ENCODE measurements at regions not wholly inside any gene's neighbourhood (a gene's known extent, or its start where the extent isn't known, plus 50 kb on each side); places are given as distances from the start of the nearest gene placed in this dataset.
A peak's percentile ranks its signal among the peaks of the same experiment; 100 is the strongest.
"Not testable (repeated sequence)": the region's sequence is repeated elsewhere in the genome, so short reads cannot be mapped to it uniquely, and the experiment has no call there.

DNA sequence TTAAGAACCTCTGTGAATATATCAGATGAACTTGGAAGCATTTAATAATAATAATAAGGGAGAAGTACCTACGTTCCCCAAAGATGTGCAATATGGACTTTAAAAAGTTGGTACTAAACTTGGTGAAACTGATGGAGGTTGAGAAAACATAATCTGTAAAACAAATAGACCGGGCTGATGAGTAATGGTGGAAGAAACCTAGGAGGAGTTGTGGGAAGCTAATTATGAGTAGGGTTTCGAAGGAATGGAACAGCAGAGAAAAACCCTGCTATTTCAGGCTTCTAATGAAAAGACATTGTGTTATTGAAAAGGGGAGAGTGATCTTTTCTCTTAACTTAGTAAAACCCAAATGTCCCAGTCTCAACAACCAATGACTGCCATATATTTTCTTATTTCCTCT lies 229.3 kb downstream of the PCSK1 start:
- DNase-seq (ENCODE audit: low spot score): no peak

GRCh38 chr5:96201503-96201902 lies 231.5 kb downstream of the PCSK1 start:
- no peak for DNase-seq (ENCODE audit: low spot score)

DNA sequence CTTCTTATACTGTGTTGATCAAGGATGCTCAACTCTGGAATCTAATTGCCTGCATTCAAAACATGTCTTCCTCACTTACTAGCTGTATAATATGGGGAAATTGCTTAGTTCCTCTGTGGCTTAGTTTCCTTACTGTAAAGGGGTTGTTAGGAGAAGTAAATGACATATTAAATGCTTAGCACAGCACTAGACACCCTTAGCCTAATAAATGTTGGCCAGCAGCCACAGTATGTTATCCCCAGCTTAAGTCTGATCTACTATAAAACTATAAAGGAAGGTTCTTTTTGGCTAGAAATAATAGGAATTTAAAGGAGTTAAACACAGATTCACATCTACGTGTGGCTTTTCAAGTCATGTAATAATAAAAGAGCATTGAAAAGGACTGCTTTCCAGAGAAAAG lies 232.4 kb downstream of the PCSK1 start:
- no peak for DNase-seq (ENCODE audit: low spot score)

GRCh38 chr5:96199713-96200183 lies 233.3 kb downstream of the PCSK1 start:
- DNase-seq (ENCODE audit: low spot score): no peak

GRCh38 chr5:96198356-96199058 lies 234.5 kb downstream of the PCSK1 start:
- DNase-seq (ENCODE audit: low spot score): no peak

GRCh38 chr5:96197767-96198166 lies 235.3 kb downstream of the PCSK1 start:
- not testable (repeated sequence) for DNase-seq (ENCODE audit: low spot score)

DNA sequence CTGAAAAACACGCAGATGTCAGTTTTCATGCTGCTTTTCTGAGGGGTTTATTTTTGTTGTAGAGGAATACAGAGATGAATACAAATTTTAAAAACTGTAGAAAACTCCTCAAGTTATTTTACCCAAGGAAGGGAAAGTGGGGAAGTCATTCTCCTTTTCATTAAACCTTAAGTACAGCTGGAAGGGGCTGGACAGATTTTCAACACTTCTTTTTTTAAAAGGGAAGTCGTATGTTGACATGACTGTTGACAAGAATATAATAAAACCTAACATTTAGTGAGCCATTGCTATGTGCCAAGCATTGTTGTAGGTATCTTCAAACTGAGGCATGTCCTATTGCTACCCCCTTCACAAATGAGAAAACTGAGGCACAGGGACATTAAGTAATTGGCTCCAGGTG lies 235.7 kb upstream of the ELL2 start:
- no peak for DNase-seq (ENCODE audit: low spot score)

DNA sequence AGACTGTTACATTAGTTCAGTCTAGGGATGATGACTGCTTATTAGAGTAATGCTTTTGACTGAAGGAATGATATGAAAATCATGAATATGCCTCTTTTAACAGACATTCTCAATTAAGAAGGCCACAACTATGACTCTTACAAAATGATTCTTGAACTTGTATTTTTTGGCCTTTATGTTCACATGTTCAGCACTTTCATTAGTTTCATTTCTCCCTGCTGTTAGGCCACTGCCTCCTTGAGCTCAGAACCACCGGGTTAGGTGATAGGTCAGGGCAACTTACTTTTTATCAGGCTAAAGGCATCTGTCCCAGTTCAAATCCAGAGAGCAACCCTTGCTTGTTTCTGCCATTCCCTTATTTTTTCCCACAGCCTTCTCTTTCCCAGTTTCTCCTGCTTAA lies 235.2 kb upstream of the ELL2 start:
- DNase-seq (ENCODE audit: low spot score): no peak

DNA sequence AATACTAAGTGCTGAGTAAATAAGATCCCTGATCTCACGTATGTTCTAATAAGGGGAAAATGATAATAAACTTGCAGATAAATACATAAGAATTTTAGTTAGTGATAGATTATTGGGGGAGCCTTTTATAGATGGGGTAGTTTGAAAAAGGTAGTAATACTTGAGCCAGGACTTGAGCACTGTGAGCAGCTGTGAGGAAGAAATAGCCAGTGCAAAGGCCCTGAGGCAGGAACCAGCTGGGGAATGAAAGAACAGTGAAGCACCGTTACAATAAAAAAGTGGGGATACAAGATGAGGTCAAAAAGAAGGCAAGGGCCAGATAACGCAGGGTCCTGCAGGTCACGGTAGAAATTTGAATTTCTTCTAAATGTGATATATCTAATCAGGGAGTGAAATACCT lies 234.8 kb upstream of the ELL2 start:
- no peak for DNase-seq (ENCODE audit: low spot score)

DNA sequence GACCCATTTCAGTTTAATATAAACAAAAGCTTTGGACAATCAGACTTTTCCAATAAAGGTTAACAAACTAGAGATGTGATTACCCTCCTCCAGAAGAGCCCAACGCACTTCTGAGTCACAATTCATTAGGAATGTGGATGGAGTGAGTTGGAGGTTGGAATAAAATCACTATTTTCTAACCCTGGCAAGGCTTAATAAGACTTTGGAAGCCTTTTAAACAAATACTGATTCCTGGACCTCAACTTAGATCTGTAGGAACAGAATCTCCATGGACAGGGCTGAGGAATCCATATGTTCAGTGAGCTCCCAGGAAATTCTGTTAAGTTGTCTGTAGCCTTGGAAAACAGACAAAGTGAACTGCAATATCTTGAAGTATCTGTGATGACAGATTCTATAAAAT lies 233.5 kb upstream of the ELL2 start:
- DNase-seq (ENCODE audit: low spot score): no peak

DNA sequence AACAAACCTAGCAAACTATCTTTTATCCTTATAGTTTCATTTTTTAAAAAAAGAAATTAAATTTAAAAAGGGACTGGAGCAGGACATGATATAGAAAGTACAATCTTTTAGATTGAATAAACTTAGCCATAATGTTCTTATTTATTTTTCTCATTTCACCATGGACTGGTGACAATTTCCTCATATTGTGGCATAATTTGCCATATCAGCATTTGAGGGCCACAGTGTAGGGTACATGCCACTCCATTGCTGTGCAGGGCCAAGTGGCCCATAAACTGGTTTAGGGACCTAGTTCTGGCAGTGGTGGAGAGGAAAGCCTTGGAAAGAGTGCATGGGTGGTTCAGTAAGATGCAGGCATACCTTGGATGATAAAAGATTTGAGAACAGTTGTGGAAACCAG lies 232.9 kb upstream of the ELL2 start:
- DNase-seq (ENCODE audit: low spot score): no peak

- no peak for DNase-seq (ENCODE audit: low spot score)
Observed at GRCh38 chr5:96193946-96194345, 232.3 kb upstream of the ELL2 start.

- DNase-seq (ENCODE audit: low spot score): no peak
Observed at GRCh38 chr5:96189987-96190386, 228.3 kb upstream of the ELL2 start.

DNA sequence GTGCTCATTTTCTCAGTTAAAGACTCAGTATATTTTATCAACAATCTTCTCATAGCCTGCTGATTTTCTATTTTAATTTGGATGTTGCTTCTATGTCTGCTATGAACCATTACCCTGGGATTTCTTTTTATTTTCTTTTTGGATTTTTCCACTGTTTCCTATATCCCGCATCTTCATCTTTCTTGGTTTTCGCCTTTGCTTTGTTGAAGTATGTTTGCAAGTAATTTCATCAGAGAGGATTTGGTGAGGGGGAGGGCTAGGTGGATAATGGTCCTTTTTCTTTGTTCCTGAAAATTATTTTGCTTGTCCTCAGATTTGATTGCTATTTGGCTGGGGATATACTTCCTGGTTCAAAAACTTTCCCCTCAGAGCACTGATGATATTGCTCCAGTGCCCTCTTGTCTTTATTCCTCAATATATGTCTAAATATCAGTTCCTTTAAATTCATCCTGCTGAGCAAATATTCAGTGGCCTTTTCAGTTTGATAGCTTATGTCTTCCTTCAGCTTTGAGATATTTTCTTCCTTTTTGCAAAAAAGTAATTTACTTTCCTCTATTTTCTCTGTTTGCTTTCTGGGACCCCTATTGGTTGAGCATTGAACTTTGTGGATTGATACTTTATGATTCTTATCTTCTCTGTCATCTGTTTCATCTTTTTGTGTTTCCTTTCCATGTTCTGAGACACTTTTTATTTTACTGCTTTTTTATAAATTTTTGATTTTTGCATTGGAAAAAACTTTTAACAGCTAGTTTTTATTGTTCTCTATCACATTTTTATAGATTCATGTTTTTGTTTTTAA lies 227.6 kb upstream of the ELL2 start:
- DNase-seq (ENCODE audit: low spot score): no peak

DNA sequence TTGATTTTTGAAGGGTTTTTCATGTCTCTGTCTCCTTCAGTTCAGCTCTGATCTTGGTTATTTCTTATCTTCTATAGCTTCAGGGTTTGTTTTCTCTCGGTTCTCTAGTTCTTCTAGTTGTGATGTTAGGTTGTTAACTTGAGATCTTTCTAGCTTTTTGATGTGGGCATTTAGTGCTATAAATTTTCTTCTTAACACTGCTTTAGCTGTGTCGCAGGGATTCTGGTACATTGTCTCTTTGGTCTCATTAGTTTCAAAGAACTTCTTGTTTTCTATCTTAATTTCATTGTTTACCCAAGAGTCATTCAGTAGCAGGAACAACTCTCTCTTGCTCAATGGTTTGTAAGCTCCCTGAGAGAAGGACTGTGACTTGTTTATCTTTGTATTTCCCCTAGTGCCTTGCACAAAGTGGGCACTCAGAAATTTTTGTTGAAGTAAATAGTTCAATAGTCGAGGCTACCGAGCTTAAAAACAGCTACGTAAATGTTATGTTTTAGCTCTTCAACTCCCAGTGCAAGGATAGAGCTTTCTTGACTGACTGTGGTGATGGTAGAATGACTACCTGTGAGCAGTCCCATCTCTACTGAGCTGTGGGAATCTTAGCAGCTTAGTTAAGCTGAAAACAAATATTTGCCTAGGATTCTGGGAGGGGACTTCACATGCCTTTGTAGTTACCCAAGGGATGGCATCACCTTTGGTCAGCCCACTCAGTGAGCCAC lies 225.8 kb upstream of the ELL2 start:
- DNase-seq (ENCODE audit: low spot score): no peak

DNA sequence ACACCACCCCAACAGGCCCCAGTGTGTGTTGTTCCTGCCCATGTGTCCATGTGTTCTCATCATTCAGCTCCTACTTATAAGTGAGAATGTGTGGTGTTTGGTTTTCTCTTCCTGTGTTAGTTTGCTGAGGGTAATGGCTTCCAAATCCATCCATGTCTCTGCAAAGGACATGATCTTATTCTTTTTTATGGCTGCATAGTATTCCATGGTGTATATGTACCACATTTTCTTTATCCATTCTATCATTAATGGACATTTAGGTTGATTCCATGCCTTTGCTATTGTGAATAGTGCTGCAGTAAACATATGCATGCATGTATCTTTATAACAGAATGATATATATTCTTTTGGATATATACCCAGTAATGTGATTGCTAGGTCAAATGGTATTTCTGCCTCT lies 222.9 kb upstream of the ELL2 start:
- DNase-seq (ENCODE audit: low spot score): not testable (repeated sequence)

DNA sequence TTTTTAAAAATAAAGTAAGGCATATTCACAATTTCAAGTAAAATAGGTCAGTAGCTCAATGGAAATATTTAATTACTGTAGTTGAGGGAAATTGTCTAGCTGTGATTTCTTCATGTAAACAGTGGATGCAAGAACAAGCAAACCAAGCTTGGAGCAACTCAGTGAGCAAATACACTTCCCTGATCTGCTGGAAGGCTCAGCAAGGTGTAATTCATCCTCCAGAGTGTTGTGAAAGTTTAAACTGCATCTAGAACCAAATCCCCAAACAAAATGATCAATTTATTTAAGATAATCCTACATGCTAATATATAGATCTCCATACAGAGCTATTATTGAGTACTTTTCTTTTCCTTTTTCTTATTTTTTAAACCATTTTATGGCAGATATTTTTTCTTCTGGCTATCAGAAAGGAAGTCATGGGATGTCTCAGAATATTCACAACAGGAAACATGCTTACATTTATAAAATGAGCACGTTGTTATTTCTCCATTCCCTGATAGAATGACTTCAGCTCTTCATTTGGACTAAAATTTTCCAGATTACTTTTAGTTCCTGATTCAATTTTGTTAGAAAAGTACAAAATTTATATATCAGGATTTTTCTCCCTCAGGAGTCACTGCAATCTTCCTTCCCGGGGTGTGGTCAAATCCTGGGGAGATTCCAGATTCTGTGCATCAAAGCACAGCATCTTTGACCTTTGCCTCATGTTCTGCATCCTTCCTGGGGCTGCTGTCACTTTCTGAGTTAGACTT lies 219.2 kb upstream of the ELL2 start:
- DNase-seq (ENCODE audit: low spot score): no peak

DNA sequence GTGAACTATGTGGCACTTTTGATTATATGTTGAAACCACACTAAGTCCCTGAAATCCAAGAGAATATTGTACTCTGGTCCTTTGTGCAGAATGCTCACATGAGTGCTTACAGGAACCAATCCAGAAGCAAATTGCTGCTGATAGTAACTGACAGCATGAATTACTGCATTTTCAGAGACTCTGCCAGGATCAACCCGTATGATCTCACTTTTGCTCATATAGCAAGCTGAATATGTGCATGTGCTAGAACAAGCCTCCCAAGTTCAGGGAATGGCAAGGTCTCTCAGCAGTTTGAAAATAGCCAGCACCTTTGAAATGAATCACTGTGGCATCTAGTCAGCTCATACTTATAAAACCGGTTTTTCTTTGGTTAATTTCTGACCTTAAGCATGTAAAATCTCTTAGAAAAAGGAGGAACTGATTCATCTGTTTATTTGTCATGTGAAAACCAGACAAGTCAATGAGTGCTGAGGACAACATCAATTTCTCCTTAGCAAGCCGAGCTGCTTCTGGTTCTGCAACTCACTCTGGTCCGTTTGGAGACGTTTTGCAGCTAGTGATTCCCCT lies 215.7 kb upstream of the ELL2 start:
- DNase-seq (ENCODE audit: low spot score): peak; percentile 86

DNA sequence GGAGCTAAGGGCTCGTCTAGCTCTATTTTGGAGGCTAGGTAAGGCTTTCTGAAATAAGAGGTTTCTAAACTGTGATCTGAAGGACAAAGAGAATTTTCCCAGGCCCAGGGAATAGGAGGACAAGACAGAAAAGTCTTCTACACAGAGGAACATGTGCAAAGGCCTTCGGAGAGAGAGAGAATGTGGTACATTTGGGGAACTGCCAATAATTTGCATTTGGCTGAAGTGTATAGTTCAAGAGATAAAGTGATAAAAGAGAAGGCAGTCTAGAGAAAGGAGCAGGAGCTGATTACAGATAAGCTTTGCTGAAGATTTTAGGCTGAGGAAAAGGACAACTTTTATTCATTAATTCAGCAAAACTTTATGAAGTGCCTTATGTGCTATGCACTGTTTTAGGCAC lies 214.4 kb upstream of the ELL2 start:
- no peak for DNase-seq (ENCODE audit: low spot score)

DNA sequence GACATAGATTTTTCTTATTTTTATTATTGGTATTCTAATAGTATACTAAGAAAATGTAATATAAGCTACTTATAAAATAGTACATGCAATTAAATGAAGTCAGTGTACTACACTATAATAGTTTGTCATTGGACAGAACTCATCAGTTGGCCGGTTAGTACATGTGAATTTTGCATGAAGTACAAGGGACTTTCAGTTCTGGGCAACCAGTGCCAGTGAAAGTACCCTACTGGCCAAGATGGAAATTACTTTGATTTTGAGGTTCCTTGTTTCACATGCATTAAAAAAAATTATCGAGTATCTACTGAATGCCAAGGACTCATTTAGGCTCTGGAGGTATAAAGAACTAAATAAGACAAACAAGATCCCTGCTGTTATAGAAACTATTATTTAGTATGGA lies 213.4 kb upstream of the ELL2 start:
- DNase-seq (ENCODE audit: low spot score): peak; percentile 27

DNA sequence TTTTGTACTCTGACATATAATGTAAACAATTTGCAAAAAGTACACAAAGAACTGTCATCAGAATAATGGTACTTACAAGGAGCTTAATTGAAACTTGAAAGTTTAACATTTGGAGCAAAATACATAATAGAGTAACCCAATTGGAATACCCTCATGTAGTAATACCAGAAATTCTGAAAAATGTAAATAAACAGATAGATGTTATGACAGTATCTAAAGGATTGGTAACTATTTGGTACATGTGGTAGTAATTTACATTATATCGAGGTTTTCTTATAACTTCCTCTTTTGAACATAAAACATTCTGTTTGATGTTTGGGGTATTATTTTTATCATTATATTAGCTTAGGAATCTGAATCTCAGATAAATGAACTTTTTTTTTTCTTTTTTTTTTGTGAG lies 211.7 kb upstream of the ELL2 start:
- DNase-seq (ENCODE audit: low spot score): no peak

- DNase-seq (ENCODE audit: low spot score): no peak
Observed at GRCh38 chr5:96172436-96172835, 210.8 kb upstream of the ELL2 start.
